Endothelial cell of umbilical vein (primary cell): ENCODE measurements at regions not wholly inside any gene's neighbourhood (a gene's known extent, or its start where the extent isn't known, plus 50 kb on each side); places are given as distances from the start of the nearest gene placed in this dataset.

ENCODE experiments used
- BruUV-seq: library from RNA; stranded (reverse); fragments of 400-500 nt; replicated peaks from 2 replicates; lab custom pipeline; 2021; lab: Mats Ljungman, UMichigan
- CTCF ChIA-PET: fragments of 300-600, 350-600 bp; sonication (Branson Sonifier 250); formaldehyde crosslinking; loops from one replicate; lab custom pipeline; 2021; ENCODE audit warnings: antibody characterized with exemption, inconsistent platforms; lab: Charles Lee
- POLR2A ChIA-PET: fragments of 300-600, 350-600 bp; sonication (Branson Sonifier 250); formaldehyde crosslinking; loops from one replicate; lab custom pipeline; 2021; ENCODE audit warnings: antibody characterized with exemption, inconsistent platforms; lab: Charles Lee
- DNase-seq: peaks from one replicate; pipeline ENCODE4 v3.0.0-alpha.2; 2011; ENCODE audit warnings: low read depth, low spot score
- FAIRE-seq: peaks from 2 replicates; lab custom pipeline; 2011; peaks lifted over from hg19 to GRCh38; lab: Jason Lieb, UNC
- H2AFZ ChIP-seq: 2 replicates; pipeline ENCODE4 v1.6.0; 2012; ENCODE audit warnings: low read depth, low read length, control low read depth, inconsistent platforms
- H3K27ac ChIP-seq: 2 replicates; pipeline ENCODE4 v1.5.1; 2011; ENCODE audit warnings: low read depth, mild to moderate bottlenecking, control low read depth, low read length, moderate library complexity; ENCODE audit not compliant: insufficient read depth
- H3K27me3 ChIP-seq, 2 experiments: 2 replicates each; pipeline versions ENCODE4 v1.6.0 to v1.6.1; 2011; ENCODE audit warnings: low read length in 2 of 2, mixed read lengths in 1 of 2; ENCODE audit not compliant: control insufficient read depth in 2 of 2, insufficient read depth in 2 of 2
- H3K36me3 ChIP-seq, 2 experiments: 2 replicates in 1 of 2; 3 replicates in 1 of 2; pipeline ENCODE4 v1.5.1; 2011; ENCODE audit warnings: low read length in 2 of 2, mild to moderate bottlenecking in 1 of 2, moderate library complexity in 1 of 2; ENCODE audit not compliant: control insufficient read depth in 2 of 2, insufficient read depth in 2 of 2; ENCODE audit errors: extremely low read depth in 1 of 2
- H3K4me1 ChIP-seq: 3 replicates; pipeline ENCODE4 v1.5.1; 2011; ENCODE audit warnings: mild to moderate bottlenecking, low read length; ENCODE audit not compliant: control insufficient read depth, insufficient read depth; ENCODE audit errors: extremely low read depth
- H3K4me2 ChIP-seq: 2 replicates; pipeline ENCODE4 v1.6.1; 2011; ENCODE audit warnings: low read length, control low read depth, mixed read lengths; ENCODE audit not compliant: insufficient read depth
- H3K4me3 ChIP-seq, 3 experiments: fragments of 200-600 bp in 1 of 3; sonication (generic), shearing (Covaris generic) in 1 of 3; replicated peaks in 1 of 3; 2 replicates each; pipeline ENCODE4 v1.5.1; 2011 to 2016; ENCODE audit warnings: control low read depth in 3 of 3, low read length in 3 of 3, mild to moderate bottlenecking in 2 of 3, inconsistent platforms in 1 of 3, low read depth in 1 of 3, moderate library complexity in 1 of 3; ENCODE audit not compliant: insufficient read depth in 1 of 3
- H3K79me2 ChIP-seq: 2 replicates; pipeline ENCODE4 v1.6.0; 2012; ENCODE audit warnings: low read length, inconsistent platforms; ENCODE audit not compliant: control insufficient read depth, insufficient read depth
- H3K9ac ChIP-seq: replicated peaks from 2 replicates; pipeline ENCODE3; 2011; ENCODE audit warnings: low read length, control low read depth; ENCODE audit not compliant: insufficient read depth; ENCODE audit errors: extremely low read depth
- H3K9me1 ChIP-seq: replicated peaks from 3 replicates; pipeline ENCODE4 v1.6.0; 2011; ENCODE audit warnings: mild to moderate bottlenecking, low read length; ENCODE audit not compliant: control insufficient read depth, insufficient read depth; ENCODE audit errors: extremely low read depth
- H3K9me3 ChIP-seq: replicated peaks from 2 replicates; pipeline ENCODE4 v1.5.1; 2012; ENCODE audit warnings: low read length, inconsistent platforms; ENCODE audit not compliant: control insufficient read depth, insufficient read depth
- H4K20me1 ChIP-seq: replicated peaks from 2 replicates; pipeline ENCODE3; 2011; ENCODE audit warnings: mild to moderate bottlenecking, low read length; ENCODE audit not compliant: control insufficient read depth, insufficient read depth; ENCODE audit errors: extremely low read depth
- CTCF ChIP-seq, 2 donors: IDR thresholded peaks; 1 replicate in 1 of 2; 2 replicates in 1 of 2; pipeline ENCODE4 v1.5.1; 2011; ENCODE audit warnings: low read length in 2 of 2, mild to moderate bottlenecking in 2 of 2, moderate library complexity in 2 of 2, control low read depth in 1 of 2, inconsistent platforms in 1 of 2, low read depth in 1 of 2; ENCODE audit not compliant: insufficient read depth in 1 of 2; ENCODE audit errors: extremely low read depth in 1 of 2
- EZH2 ChIP-seq: IDR thresholded peaks from 2 replicates; pipeline ENCODE4 v1.6.1; 2012; ENCODE audit warnings: borderline replicate concordance, low read depth, mild to moderate bottlenecking, moderate library complexity, low read length, inconsistent platforms; ENCODE audit not compliant: severe bottlenecking
- FOS ChIP-seq: IDR thresholded peaks from 2 replicates; pipeline ENCODE4 v1.6.1; 2011; ENCODE audit warnings: mild to moderate bottlenecking, low read length, moderate library complexity, borderline replicate concordance; ENCODE audit not compliant: insufficient read depth
- GATA2 ChIP-seq: IDR thresholded peaks from 2 replicates; pipeline ENCODE4 v1.7.0; 2011; ENCODE audit warnings: low read depth, mild to moderate bottlenecking, moderate library complexity, mixed read lengths, low read length; ENCODE audit not compliant: insufficient read length, insufficient read depth
- JUN ChIP-seq: IDR thresholded peaks from 2 replicates; pipeline ENCODE4 v1.6.1; 2011; ENCODE audit warnings: borderline replicate concordance, low read depth; ENCODE audit not compliant: insufficient read length, insufficient read depth
- MAX ChIP-seq: IDR thresholded peaks from 2 replicates; pipeline ENCODE4 v1.6.1; 2011; ENCODE audit not compliant: insufficient read depth, insufficient read length
- MYC ChIP-seq: IDR thresholded peaks from one replicate; pipeline ENCODE4 v1.6.1; 2011; ENCODE audit warnings: mild to moderate bottlenecking, low read depth, low read length
- POLR2A ChIP-seq: IDR thresholded peaks from 2 replicates; pipeline ENCODE4 v1.6.1; 2012; ENCODE audit warnings: low read depth, mild to moderate bottlenecking, control low read depth, low read length
- POLR2AphosphoS5 ChIP-seq: IDR thresholded peaks from 2 replicates; pipeline ENCODE4 v1.6.1; 2012; ENCODE audit warnings: low read depth, mild to moderate bottlenecking, control low read depth, low read length, moderate library complexity; ENCODE audit not compliant: insufficient read depth
- dilution Hi-C: fragments of 300-500 bp; cut with MboI; formaldehyde crosslinking; loops from one replicate; pipeline ENCODE4 v1.15.0; 2019; ENCODE audit warnings: low sequenced_read_pairs; ENCODE audit not compliant: extremely low pct_ligation_motif_present
- intact Hi-C: fragments of 100-400 bp; cut with micrococcal nuclease; formaldehyde crosslinking; loops from one replicate; pipeline ENCODE4 v1.10.0; 2022

DNA sequence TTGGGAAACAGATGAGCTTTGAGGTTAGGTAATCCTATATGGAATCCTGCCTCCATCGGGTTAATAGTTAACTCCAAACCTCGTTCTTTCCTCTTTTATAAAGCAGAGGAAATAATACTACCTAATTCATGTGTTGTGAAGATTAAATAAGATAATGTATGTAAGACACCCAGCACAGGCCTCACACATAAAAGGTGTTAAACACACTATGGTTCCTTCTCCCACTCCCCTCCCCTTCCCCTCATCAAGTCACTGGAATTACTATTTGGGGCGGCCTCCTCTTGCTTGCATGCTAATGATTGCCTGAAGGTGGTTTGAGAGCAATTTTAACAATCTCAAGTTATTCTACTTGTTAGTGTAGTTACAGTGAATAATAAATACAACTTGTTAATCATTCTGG is 404.4 kb upstream of the RASGEF1B start:
- H3K9me3 ChIP-seq = no peaks in the 10 kb centered on the region
- H3K4me1 ChIP-seq = no peaks in the 10 kb centered on the region
- no peaks in the 10 kb centered on the region for H4K20me1 ChIP-seq
- FAIRE-seq (no peak), DNase-seq (no peak)
- dilution Hi-C loops = no loop called here
- no peaks in the 10 kb centered on the region for H3K79me2 ChIP-seq
- intact Hi-C loops = no loop called here
- H3K9ac ChIP-seq = no peak overlapping the region
- no TSS peak for BruUV-seq
- H3K4me2 ChIP-seq = no peak overlapping the region
- CTCF ChIA-PET = no interaction called here
- H3K27ac ChIP-seq = no peak overlapping the region
- POLR2A ChIA-PET = no interaction called here
- no peak overlapping the region for H2AFZ ChIP-seq
- TF ChIP-seq MAX (no peak), FOS (no peak), GATA2 (no peak), EZH2 (no peak), CTCF (IDR thresholded peaks at IDR 0.05; ENCODE audit: extremely low read depth in 1 of 2, insufficient read depth in 1 of 2, low read depth in 1 of 2, low read length in 2 of 2) (no peak), POLR2A (no peak), POLR2AphosphoS5 (no peak), JUN (no peak), MYC (no peak)
- no peaks in the 10 kb centered on the region for H3K9me1 ChIP-seq
- no peaks in the 10 kb centered on the region for H3K27me3 ChIP-seq
- H3K4me3 ChIP-seq = no peak overlapping the region
- no peaks in the 10 kb centered on the region for H3K36me3 ChIP-seq
